HG02678 (cell line): ENCODE measurements at regions not wholly inside any gene's neighbourhood (a gene's known extent, or its start where the extent isn't known, plus 50 kb on each side); places are given as distances from the start of the nearest gene placed in this dataset.
"Not testable (repeated sequence)": the region's sequence is repeated elsewhere in the genome, so short reads cannot be mapped to it uniquely, and the experiment has no call there.

Experiments used
- ATAC-seq: cut with Tn5 transposase; IDR thresholded peaks from one replicate; pipeline ENCODE4 v1.9.1; 2021; ENCODE audit warnings: mild to moderate bottlenecking, moderate library complexity; ENCODE audit not compliant: unreplicated experiment

DNA sequence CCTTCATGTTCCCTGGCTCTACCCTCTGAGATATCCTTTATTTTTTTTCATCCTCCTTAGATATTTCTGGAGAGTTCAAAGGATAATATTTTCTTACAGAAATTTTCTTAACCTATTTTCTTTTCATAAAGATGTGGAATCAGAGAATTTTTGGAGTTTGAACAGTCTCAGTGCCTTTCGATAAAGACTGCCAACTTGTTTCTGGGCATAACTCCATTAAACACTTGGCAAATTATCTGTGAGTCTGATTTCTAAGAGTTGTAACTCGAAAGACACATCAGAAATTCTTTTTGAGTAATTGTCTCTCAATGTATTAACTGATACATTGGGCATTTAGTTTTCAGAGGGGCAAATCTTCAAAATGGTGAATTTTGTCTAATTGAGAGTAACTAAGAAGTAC, 1255.6 kb downstream of the NCAM2 start:
- ATAC-seq = no peak

DNA sequence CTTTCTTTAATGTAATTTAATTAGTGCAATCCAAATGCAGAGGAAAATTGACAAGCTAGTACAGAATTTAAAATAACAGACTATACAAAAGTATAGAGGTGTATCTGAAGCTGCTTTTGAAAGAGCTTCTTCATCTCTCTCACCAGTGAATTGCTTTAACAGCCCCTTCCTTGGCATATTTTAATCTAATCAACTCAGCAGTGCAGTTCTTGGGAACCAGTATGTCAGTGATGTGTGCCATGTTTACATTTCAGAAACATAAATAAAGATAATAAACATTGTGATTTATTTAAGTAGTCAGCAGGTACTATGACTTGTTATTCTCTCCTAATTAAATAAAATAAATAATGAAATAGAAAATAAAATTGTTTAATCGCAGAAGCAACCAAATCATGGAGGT, 1260.6 kb downstream of the NCAM2 start:
- no peak for ATAC-seq

DNA sequence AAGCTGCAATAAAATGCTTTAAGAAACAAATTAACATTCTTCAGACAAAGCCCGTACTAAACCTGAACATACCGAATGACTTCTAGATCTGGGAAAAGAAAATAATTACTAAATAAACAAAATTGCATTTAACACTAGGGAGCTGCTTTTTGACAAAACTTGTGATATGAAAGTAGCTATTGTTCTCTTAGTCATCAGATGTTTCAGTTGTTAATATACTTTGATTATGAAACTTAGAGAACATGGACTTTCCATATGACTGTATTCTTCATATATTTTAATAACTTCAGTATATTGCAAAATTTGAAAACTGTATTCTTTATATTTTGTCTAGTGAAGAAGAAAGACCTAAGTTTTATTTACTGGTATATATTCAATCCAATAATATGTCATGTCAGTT, 1262.1 kb downstream of the NCAM2 start:
- ATAC-seq = no peak

DNA sequence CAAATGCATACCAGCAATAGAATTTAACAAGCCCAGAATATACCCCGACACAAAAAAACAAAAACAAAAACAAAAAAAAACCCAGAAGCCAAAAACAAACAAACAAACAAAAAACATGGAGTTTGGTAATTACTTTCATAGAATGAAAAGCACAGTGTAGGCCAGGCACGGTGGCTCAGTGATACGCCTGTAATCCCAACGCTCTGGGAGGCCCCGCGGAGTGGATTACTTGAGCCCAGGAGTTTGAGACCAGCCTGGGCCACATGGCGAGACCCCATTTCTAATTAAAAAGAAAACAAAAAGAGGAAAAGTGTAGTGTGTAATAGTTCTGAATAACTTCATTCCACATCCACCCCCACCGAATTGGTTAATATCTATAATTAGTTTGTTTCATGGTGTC, 1265.7 kb downstream of the NCAM2 start:
- ATAC-seq = no peak

DNA sequence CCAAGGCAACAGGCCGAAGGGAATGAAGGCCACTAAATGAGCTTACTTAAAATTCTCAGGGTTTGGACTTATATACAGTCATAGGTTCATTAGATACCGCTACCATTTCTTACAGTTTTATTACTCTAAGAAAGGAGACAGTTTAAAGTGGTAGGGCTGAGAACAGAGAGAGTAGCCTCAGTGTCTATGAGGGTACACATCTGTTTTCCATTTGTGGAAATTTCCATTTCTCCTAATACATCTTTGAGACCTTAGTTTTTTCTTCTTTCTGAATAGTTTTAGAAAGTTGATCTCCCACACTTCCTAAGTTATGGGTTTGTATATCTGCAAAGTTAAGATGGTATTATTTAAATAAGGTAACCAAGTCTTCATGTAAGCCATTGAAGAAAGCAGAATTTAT, 1279.1 kb downstream of the NCAM2 start:
- no peak for ATAC-seq

DNA sequence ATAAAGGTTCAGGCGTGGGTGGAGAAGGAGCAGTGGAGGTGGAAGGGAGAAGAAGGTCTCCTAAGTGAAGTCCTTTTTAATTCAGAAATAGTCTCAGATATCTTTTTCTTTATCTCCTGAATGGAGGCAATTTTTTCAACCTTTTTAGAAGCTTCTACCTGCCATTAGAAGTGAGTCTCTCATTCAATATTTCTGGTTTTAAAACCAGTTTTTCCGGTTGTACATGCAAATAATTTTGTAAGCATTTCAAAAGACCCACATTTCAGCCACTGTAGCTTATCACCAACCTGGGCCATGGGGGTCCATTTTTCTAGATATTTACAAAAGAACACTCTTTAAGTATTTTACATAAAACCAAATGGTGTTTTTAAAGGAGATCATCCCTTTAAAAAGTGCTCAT, 1280.2 kb downstream of the NCAM2 start:
- no peak for ATAC-seq

DNA sequence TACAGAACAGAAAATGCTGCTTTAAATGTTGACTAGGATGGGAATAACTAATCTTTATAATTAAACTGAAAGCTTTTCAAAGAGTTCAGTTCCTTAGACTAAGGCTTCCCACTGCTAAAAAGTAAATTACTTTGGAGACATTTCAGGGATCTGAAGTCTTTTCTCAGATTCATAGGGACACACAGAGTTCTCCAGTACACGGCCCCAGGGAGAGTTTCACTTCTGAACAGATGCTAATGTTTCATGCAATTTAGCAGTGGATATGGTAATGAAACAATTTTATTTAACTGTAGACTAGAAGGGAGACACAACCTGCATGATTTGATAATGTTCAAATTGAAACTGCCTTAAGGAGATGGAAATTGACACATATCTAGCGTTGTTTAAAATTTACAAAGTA, 1282.6 kb downstream of the NCAM2 start:
- no peak for ATAC-seq

DNA sequence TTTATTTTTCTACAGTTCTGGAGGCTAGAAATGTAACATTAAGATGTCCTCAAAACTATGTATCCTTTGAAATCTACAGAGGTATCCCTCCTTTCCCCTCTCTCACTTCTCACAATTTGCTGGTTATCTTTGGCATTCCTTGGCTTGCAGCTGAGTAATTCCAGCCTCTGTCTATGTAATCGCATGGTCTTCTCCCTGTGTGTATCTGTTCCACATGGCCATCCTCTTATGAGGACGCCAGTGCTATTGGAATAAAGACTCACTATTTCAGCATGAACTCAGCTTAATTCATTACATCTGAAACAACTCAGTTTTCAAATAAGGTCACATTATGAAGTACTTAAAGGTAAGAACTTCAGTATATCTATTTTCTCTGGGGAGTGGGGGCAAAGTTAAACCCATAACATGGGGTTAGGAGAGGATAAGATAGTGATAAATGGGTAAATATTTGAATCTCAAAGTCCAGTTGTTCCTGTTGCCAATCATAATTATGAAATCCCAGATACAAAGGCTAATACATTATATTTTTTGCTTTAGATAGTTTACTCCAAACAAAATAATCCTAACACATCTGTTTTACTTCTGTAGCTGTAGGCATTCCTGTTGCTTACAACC, 1290.8 kb downstream of the NCAM2 start:
- ATAC-seq = no peak

DNA sequence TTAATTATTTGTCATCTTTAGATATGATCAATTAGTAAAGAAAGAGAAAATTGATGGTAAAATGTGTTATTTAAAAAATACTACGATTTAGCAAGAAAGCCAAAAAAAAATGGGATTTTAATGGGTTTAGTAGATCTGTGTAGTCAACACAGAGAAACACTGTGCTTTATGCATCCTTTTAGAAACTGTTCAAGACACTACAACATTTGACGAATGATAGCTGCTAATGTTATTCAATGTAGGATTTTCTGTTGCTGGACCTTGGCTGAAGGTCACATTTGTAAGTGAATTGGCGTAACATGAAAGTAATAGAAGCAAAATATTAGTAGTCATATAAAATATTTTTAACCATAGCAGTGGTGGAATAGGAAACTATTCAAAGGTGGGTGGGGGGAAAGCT, 1293.9 kb downstream of the NCAM2 start:
- ATAC-seq = no peak

DNA sequence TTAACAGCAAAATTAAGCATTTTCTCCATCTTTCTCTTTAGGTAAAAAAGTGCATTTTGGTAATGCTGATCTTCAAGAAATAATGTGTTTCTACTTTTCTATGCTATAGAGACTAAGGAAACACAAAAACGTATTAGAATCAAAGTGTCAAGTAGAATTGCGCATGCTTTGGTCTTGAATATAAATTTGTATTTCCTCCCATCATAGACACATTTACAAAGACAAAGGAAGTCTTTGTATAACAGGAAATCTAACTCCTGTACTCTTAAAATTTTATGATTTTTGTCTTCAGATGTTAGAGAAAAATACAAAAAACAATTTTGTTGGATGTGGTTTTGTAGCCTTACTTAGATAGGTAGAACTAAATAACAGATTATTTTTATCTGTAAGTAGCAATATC, 1299.4 kb downstream of the NCAM2 start:
- ATAC-seq = no peak

DNA sequence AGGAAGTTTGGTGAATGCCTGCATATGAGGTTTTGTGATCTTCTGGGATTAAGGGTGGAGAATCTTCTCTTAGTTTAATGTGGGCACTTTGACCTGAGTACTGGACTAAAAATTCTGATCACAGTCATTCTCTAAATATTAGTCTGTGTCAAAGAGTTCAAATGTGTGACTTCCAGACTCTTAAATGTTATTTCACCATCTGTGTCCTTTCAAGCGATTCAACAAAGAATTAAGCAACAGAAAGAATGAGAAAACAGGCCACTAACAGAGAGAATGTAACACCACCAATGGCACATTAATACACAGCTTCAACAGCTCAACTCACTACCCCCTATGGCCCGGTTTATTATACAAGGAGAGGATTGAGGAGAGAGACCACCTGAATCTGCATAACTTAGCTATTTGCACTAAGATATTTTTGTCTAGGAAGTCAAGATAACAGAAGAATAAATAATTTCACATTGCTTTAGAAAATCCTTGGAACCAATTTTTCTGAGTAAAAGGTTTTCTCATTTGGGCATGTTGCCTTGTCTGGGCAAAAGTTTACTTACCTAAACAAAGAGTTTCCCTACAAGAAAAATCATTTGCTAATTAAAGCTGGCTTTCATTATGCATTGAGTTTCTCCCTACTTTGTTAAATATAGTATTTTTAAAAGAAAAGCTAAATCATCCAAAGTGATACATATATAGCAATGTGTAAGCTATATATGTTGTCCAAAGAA, 1313.7 kb downstream of the NCAM2 start:
- ATAC-seq = no peak

DNA sequence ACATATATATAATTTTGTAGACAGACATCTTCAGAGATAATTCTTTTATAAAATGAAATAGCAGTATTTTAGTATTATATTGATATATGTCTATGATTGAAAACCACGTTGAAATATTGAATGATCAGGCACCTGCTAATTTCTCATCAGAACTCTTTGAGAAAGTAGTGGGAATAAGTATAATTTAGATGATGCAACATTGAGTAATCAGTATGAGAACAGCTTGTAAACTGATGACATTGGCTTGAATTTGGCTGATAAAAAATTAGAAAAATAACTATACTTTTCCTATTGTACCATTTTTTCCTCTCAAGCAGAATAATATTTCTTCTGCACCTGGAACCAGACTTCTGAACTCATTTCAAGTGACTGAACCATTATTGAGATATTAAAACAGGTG, 1316.8 kb downstream of the NCAM2 start:
- ATAC-seq = no peak

DNA sequence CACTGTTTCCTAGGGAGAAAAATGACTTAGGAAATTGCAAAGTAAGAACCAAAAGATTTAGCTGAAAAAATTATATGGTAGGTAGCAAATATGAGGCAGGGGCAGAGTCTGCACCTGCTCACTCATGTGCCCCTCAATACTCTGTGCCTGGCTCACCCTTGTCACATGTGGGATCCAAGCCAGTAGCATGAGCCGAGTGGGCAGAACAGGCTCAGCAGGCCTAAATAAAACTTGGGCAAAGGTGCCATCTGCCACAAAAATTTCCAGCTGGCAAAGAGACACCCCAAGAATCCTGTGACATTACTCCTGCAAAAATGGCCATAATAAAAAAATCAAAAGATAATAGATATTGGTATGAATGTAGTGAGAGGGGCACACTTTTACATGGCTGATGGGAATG, 1321.2 kb downstream of the NCAM2 start:
- ATAC-seq = no peak

DNA sequence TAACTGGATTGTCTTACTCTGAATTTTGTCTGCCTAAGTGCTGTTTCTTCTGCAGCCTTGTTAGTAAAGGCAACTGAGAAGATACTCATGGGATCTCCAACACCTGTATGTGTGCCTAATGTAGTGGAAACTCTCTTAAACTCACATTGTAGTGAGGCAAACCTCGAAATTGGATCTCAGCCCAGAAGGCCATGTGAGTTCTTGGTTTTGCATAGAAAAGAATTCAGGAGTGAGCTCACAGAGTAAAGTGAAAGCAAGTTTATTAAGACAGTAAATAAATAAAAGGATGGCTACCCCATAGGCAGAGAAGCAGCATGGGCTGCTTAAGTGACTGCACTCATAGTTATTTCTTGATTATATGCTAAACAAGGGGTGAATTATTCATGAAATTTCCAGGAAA, 1344.7 kb downstream of the NCAM2 start:
- ATAC-seq = no peak

DNA sequence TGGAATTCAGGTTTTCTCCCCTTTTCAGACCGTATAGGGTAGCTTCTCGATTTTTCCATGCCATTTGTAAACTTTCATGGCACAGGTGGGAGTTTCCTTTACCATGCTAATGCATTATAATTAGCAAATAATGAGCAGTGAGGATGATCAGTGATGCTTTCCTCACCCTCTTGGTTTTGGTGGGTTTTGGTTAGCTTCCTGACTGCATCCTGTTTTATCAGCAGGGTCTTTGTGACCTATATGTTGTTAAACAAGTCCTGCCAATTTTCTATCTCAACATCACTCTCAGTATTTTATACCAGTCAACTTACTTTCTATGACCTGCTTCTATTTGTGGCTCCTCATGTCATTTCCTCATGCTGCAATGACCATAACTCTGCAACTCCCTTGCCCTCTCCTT, 1345.1 kb downstream of the NCAM2 start:
- ATAC-seq = no peak

DNA sequence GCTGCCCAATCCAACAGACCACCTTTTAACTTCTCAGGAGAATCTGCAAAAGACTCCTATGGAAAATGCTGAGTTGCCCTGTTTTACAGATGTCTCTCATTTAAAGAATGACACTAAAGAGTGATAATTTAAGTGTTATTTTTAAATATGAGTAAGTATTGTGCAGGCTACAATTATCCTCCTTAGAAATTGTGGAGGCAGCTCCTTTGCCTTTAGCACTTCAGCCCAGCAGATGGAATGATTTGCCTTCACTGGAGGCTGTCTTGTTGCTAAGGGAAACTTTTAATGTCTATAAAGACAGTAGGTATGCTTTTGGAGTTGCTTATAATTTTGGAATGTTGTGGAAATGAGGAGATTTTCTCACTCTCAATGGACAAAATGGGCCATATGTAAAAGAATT, 1345.5 kb downstream of the NCAM2 start:
- ATAC-seq = no peak

DNA sequence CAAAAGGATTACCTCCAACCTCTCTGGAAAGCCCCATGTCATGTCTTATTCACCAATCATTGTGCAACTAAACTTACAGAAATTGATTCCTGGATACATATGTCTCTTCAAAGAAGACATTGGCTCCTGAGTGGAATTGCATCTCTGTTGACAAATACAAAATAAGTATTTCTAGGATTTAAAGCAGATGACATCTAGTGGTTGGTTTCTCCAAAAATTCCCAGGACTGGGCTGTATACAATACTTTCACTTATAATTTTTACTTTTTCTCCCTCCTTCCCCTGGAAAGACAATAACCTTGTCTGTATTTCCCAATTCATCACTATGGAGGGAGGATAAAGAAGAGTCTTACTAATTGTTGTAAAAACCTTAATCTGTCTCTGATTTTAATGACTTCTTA, 1347.4 kb downstream of the NCAM2 start:
- ATAC-seq = no peak

DNA sequence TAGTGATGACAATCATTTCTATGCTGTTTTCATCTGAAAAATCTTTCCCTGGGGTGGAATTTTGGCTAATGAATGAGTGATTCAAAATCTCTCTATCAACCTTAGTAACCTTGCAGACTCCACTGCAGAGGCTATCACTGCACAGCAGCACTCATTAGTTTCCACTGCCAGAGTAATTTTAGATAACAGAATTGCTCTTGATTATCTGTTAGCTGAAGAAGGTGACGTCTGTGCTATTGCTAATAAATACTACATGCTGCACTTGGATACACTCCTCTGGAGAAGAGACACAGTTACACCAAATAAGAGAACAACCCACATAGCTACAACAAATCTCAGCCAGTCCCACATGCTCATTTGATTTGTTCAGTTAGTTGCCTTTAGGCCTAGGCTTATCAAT, 1348.4 kb downstream of the NCAM2 start:
- ATAC-seq = no peak

DNA sequence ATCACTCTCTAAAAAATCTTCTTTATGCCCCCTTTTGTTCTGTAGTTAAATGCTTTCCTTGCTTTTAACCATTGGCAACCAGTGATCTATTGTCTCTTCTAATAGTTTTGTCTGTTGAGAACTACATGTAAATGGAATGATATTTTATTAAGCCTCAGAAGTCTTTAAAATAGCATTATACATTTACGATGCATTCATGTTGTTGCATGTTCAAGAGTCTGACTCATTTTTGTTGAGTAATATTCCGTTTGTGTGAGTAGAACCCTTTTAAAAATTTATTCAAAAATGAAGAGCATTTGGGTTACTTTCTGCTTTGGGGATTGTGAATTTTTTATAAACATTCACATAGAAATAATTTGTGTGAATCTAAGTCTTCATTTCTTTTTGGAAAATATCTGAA, 1352.9 kb downstream of the NCAM2 start:
- no peak for ATAC-seq

DNA sequence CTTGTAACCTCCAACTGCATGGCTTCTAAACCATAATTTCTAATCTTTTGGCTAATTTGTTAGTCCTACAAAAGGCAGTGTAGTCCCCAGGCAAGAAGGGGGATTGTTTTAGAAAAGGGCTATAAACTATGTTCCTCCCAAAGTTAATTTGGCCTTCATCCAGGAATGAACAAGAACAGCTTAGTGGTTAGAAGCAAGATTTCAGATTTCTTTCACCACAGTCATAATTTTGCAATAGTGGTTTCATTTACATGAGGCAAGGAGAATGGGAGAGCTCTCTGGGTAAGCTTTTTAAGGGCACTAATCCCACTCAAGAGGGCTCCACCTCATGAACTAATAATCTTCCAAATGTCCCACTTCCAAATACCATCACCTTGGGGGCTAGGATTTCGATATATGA, 1353.9 kb downstream of the NCAM2 start:
- ATAC-seq = no peak

DNA sequence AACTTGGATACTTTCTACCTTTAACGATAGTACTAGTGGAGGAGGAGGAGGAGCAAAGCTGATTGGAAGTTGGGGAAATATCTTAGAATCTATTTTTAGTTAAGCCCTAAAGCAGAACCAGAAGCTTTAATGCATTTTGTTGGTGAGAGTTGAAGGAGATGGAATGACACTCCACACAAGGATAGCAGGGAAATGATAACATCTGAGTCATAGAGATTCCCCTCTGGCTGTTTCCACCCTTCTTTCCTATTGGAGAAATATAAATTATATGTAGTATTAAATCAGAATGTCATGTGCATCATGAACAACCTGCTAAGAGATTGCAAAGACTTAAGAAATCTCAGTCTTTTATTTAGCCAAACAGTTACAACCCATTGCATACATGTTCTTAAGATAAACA, 1357.7 kb downstream of the NCAM2 start:
- ATAC-seq = no peak

DNA sequence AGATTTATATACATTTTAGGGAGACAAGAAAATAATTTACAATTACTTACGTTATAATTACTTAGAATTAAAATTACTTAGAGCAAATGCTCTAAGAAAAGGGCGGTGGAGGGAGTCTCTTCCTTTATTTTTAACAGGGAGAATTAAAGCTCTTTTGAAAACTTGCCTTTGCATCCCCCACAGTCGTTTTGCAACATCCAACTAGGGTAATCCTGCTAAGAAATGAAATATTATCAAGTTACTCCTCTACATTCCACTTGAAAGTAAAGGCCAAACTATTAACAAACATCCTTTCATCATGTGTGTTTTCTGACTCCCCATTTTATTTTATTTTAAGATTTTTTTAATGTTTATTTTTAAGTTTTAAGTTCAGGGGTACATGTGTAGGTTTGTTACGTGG, 1358.5 kb downstream of the NCAM2 start:
- no peak for ATAC-seq

DNA sequence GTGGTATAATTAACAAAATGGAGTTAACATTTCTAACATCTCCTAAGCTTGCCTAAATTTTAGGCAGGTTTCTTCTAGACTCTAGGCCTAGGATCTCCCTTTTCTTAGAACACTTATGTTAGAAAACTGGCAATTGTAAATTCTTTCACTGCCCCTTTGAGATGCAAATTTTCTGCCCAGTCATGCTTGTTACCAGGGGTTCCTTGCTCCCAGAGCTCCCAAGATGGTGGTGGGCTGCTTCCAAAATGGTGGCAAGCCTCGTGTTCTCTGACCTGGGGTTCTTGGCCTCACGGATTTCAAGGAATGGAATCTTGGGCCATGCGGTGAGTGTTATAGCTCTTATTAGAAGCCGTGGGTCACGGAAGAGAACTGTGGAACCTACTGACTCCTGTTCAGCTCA, 1361.4 kb downstream of the NCAM2 start:
- not testable (repeated sequence) for ATAC-seq
